ENCODE measurements at regions not wholly inside any gene's neighbourhood (a gene's known extent, or its start where the extent isn't known, plus 50 kb on each side); places are given as distances from the start of the nearest gene placed in this dataset.
"Not testable (repeated sequence)": the region's sequence is repeated elsewhere in the genome, so short reads cannot be mapped to it uniquely, and the experiment has no call there.

- DNase-seq = no peak
Measured at GRCh38 chr2:8334866-8335325, 347.0 kb upstream of the ID2 start.

GRCh38 chr2:8335801-8336200 lies 346.1 kb upstream of the ID2 start:
- no peak for DNase-seq

- no peak for DNase-seq
Measured at GRCh38 chr2:8337321-8337720, 344.5 kb upstream of the ID2 start.

- DNase-seq = no peak
Measured at GRCh38 chr2:8342407-8342806, 339.4 kb upstream of the ID2 start.

- no peak for DNase-seq
Measured at GRCh38 chr2:8343031-8343430, 338.8 kb upstream of the ID2 start.

GRCh38 chr2:8344144-8345097 lies 337.4 kb upstream of the ID2 start:
- no peak for DNase-seq

- no peak for DNase-seq
Measured at GRCh38 chr2:8345200-8345599, 336.7 kb upstream of the ID2 start.

GRCh38 chr2:8346208-8346607 lies 335.6 kb upstream of the ID2 start:
- no peak for DNase-seq

GRCh38 chr2:8346706-8347430 lies 335.0 kb upstream of the ID2 start:
- no peak for DNase-seq

- not testable (repeated sequence) for DNase-seq
Measured at GRCh38 chr2:8348911-8349310, 332.9 kb upstream of the ID2 start.

- no peak for DNase-seq
Measured at GRCh38 chr2:8352296-8352695, 329.6 kb upstream of the ID2 start.

GRCh38 chr2:8352989-8353388 lies 328.9 kb upstream of the ID2 start:
- DNase-seq = no peak

GRCh38 chr2:8355102-8355859 lies 326.6 kb upstream of the ID2 start:
- DNase-seq = no peak

GRCh38 chr2:8357738-8358518 lies 323.9 kb upstream of the ID2 start:
- no peak for DNase-seq

GRCh38 chr2:8361930-8362329 lies 319.9 kb upstream of the ID2 start:
- DNase-seq = no peak

- no peak for DNase-seq
Measured at GRCh38 chr2:8363161-8363560, 318.7 kb upstream of the ID2 start.

GRCh38 chr2:8364668-8365067 lies 317.2 kb upstream of the ID2 start:
- DNase-seq = no peak

- no peak for DNase-seq
Measured at GRCh38 chr2:8365331-8365910, 316.4 kb upstream of the ID2 start.

GRCh38 chr2:8367833-8368232 lies 314.0 kb upstream of the ID2 start:
- peak in 1 of 2 experiments; percentile 53 for DNase-seq

GRCh38 chr2:8368463-8368862 lies 313.4 kb upstream of the ID2 start:
- DNase-seq = no peak

GRCh38 chr2:8369522-8369921 lies 312.3 kb upstream of the ID2 start:
- DNase-seq = no peak

- DNase-seq = no peak
Measured at GRCh38 chr2:8370258-8370802, 311.5 kb upstream of the ID2 start.
